ENCODE measurements at regions not wholly inside any gene's neighbourhood (a gene's known extent, or its start where the extent isn't known, plus 50 kb on each side); places are given as distances from the start of the nearest gene placed in this dataset.

DNA sequence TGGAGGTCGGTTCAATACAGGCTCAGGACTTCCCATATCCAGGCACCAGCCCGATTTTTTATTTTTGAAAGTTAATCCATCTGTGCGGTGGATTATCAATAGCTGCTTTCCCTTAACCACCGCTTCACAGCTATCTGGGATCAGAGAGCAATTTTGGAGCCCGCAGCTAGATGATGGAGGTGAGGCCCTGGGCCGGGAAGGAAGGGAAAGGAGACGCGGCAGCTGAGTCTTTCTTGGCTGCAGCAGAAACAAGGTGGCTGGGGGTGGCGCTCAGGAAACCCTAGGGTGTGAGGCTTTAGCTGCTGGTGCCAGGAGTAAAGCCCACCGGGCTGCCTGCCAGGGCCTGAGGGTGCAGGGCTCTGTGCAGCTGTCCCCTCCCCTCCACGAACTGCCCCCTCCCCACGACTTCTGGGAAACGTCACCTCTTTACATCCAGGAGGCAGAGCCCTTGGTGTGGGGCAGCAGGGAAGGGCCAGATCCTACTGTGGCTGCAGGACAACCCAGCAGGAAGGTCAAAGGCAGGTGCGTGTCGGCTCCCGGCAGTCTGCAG lies 307.0 kb downstream of the ZNF536 start:
- H3K4me3 ChIP-seq (ENCODE audit: low read length in 2 of 2) = no peak overlapping the region
- H3K27me3 ChIP-seq (ENCODE audit: control insufficient read depth in 1 of 2, insufficient read depth in 2 of 2, low read length in 2 of 2) = peaks cover 8 to 10% of the 10 kb centered on the region in 2 donors
- H3K4me1 ChIP-seq (ENCODE audit: control insufficient read depth, insufficient read depth, low read length) = peaks cover 6% of the 10 kb centered on the region
- no peak overlapping the region for H3K9ac ChIP-seq (ENCODE audit: low read length in 2 of 2)
- H3K36me3 ChIP-seq (ENCODE audit: control insufficient read depth in 2 of 2, insufficient read depth in 2 of 2, low read length in 2 of 2) = no peaks in the 10 kb centered on the region
- H3K9me3 ChIP-seq (ENCODE audit: control insufficient read depth in 2 of 2, low read length in 2 of 2) = no peaks in the 10 kb centered on the region
- no peak overlapping the region for H3K27ac ChIP-seq (ENCODE audit: low read length)

DNA sequence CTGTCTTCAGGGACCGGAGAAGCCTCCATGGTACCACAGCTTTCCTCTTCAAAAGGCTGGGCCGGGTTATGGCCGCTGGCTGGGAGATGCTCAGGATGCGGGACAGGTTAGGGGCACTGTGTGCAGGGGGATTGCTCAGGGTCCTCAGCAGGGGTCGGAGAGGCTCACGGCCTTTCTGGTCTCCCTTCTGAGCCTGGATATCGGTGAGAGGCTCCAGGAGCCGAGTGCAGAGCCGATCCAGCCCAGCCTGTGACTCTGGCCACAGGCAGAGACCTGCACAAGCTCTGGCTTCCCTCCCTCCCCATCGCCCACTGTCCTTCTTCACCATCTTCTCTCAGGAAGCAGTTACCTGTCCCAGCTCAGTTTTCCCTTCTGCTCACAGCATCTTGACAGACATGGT lies 306.0 kb downstream of the ZNF536 start:
- Histone ChIP-seq H3K4me3 (ENCODE audit: low read length in 2 of 2) (no peak overlapping the region), H3K4me1 (ENCODE audit: control insufficient read depth, insufficient read depth, low read length) (peaks cover 6% of the 10 kb centered on the region), H3K27me3 (ENCODE audit: control insufficient read depth in 1 of 2, insufficient read depth in 2 of 2, low read length in 2 of 2) (peaks cover 10% of the 10 kb centered on the region in 2 donors), H3K27ac (ENCODE audit: low read length) (no peak overlapping the region), H3K36me3 (ENCODE audit: control insufficient read depth in 2 of 2, insufficient read depth in 2 of 2, low read length in 2 of 2) (no peaks in the 10 kb centered on the region), H3K9me3 (ENCODE audit: control insufficient read depth in 2 of 2, low read length in 2 of 2) (no peaks in the 10 kb centered on the region), H3K9ac (ENCODE audit: low read length in 2 of 2) (no peak overlapping the region)

GRCh38 chr19:30677702-30678101 lies 305.5 kb downstream of the ZNF536 start:
- Histone ChIP-seq H3K9me3 (ENCODE audit: control insufficient read depth in 2 of 2, low read length in 2 of 2) (no peaks in the 10 kb centered on the region), H3K36me3 (ENCODE audit: control insufficient read depth in 2 of 2, insufficient read depth in 2 of 2, low read length in 2 of 2) (no peaks in the 10 kb centered on the region), H3K4me3 (ENCODE audit: low read length in 2 of 2) (no peak overlapping the region), H3K27me3 (ENCODE audit: control insufficient read depth in 1 of 2, insufficient read depth in 2 of 2, low read length in 2 of 2) (peaks cover 10 to 12% of the 10 kb centered on the region in 2 donors), H3K27ac (ENCODE audit: low read length) (no peak overlapping the region), H3K9ac (ENCODE audit: low read length in 2 of 2) (no peak overlapping the region), H3K4me1 (ENCODE audit: control insufficient read depth, insufficient read depth, low read length) (peaks cover 2% of the 10 kb centered on the region)

DNA sequence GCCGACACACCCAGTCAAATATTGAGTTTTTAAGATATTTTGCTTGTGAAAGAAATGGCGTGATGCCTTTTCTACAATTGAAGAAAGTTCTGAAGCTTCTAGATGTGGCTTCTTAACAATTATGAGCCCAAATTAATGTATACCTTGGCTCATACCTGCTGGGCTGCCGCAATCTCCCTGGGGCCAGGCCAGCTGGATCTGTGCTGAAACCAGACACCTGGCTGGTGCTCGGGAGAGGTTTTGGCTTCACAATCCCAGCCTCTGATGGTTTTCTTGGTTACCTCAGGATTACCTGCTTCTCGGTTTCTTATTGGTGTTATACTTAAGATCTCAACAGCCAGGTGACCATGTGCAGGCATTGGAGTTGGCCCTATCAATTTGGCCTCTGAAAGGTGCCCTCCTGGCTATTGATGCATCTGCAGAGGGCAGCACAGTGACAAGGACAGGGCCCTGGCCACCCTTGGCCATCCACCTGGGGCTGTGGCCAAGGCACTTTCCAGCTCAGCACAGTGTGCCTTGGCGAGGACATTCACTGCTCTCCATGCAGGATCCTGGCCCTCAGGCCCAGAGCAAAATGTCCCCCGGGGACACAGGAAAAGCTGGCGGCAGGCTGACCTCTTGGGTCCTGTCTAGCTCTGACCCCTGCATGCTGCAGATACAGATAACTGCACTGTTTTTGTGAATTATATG lies 305.0 kb downstream of the ZNF536 start:
- peaks cover 8 to 12% of the 10 kb centered on the region in 2 donors for H3K27me3 ChIP-seq (ENCODE audit: control insufficient read depth in 1 of 2, insufficient read depth in 2 of 2, low read length in 2 of 2)
- no peaks in the 10 kb centered on the region for H3K9me3 ChIP-seq (ENCODE audit: control insufficient read depth in 2 of 2, low read length in 2 of 2)
- no peaks in the 10 kb centered on the region for H3K4me1 ChIP-seq (ENCODE audit: control insufficient read depth, insufficient read depth, low read length)
- H3K4me3 ChIP-seq (ENCODE audit: low read length in 2 of 2) = no peak overlapping the region
- no peak overlapping the region for H3K9ac ChIP-seq (ENCODE audit: low read length in 2 of 2)
- no peak overlapping the region for H3K27ac ChIP-seq (ENCODE audit: low read length)
- no peaks in the 10 kb centered on the region for H3K36me3 ChIP-seq (ENCODE audit: control insufficient read depth in 2 of 2, insufficient read depth in 2 of 2, low read length in 2 of 2)

DNA sequence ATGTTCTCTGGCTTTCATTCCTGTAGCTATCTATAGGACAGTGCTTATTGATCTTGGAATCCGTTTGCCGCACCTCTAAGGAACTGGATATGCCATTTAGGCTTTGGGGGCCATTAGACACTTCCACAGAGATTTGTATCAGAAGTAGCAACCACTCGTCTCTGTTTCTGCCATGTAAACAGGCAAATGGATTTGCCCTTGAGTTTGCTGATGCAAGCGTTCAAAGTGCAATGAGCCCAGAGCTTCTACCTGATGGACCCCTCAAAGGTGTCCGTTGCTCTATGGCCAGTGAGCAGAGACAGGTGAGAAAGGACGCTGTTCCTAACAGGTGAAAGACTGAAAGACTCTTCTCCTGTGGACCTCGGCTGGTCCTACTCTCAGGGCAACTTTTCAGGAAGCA lies 302.9 kb downstream of the ZNF536 start:
- no peaks in the 10 kb centered on the region for H3K9me3 ChIP-seq (ENCODE audit: control insufficient read depth in 2 of 2, low read length in 2 of 2)
- H3K4me1 ChIP-seq (ENCODE audit: control insufficient read depth, insufficient read depth, low read length) = no peaks in the 10 kb centered on the region
- no peak overlapping the region for H3K9ac ChIP-seq (ENCODE audit: low read length in 2 of 2)
- H3K36me3 ChIP-seq (ENCODE audit: control insufficient read depth in 2 of 2, insufficient read depth in 2 of 2, low read length in 2 of 2) = no peaks in the 10 kb centered on the region
- no peak overlapping the region for H3K4me3 ChIP-seq (ENCODE audit: low read length in 2 of 2)
- H3K27ac ChIP-seq (ENCODE audit: low read length) = no peak overlapping the region
- peaks cover 3 to 11% of the 10 kb centered on the region in 2 donors for H3K27me3 ChIP-seq (ENCODE audit: control insufficient read depth in 1 of 2, insufficient read depth in 2 of 2, low read length in 2 of 2)

DNA sequence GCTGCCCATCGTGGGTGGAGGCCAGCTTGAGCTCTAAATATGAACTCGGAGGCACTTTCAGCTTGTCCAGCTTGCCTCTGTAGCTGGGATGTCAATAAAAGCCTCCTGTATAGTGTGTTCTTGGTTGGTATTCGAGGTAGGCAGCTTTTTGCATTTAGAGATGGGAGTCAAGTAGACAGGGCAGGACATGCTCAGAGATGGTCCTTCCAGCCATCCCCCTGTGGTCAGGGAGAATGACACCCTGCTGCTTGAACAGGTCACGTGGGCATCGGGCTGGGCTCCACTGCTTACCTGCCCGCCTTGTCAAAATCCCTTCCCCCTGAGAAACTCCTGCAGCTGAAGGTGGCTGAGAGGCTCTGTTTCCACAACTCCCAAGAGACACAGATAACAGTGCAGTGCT lies 302.5 kb downstream of the ZNF536 start:
- no peak overlapping the region for H3K27ac ChIP-seq (ENCODE audit: low read length)
- H3K27me3 ChIP-seq (ENCODE audit: control insufficient read depth in 1 of 2, insufficient read depth in 2 of 2, low read length in 2 of 2) = peaks cover 3 to 12% of the 10 kb centered on the region in 2 donors
- H3K9me3 ChIP-seq (ENCODE audit: control insufficient read depth in 2 of 2, low read length in 2 of 2) = no peaks in the 10 kb centered on the region
- H3K4me3 ChIP-seq (ENCODE audit: low read length in 2 of 2) = no peak overlapping the region
- no peak overlapping the region for H3K9ac ChIP-seq (ENCODE audit: low read length in 2 of 2)
- H3K36me3 ChIP-seq (ENCODE audit: control insufficient read depth in 2 of 2, insufficient read depth in 2 of 2, low read length in 2 of 2) = no peaks in the 10 kb centered on the region
- H3K4me1 ChIP-seq (ENCODE audit: control insufficient read depth, insufficient read depth, low read length) = no peaks in the 10 kb centered on the region

DNA sequence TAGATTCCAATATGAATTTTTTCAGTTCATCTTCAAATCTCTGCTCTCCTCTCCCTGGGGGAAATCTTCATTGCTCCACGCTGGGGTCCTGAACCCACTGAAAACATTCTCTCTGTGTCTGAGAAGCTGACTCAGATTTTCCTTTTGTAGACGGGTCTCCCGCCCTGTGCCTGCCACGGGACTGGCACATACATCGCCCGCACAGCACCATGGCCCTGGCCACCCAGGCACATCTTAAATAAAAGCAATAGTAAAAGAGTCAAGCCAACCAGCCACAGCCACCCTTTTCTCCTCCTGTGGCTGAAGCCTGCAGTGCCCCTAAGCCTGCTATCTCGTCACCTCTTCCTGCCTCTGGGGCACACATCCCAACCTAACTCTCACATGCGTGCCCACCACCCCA lies 301.2 kb downstream of the ZNF536 start:
- H3K9ac ChIP-seq (ENCODE audit: low read length in 2 of 2) = no peak overlapping the region
- H3K36me3 ChIP-seq (ENCODE audit: control insufficient read depth in 2 of 2, insufficient read depth in 2 of 2, low read length in 2 of 2) = no peaks in the 10 kb centered on the region
- H3K4me3 ChIP-seq (ENCODE audit: low read length in 2 of 2) = no peak overlapping the region
- no peak overlapping the region for H3K27ac ChIP-seq (ENCODE audit: low read length)
- H3K9me3 ChIP-seq (ENCODE audit: control insufficient read depth in 2 of 2, low read length in 2 of 2) = no peaks in the 10 kb centered on the region
- H3K4me1 ChIP-seq (ENCODE audit: control insufficient read depth, insufficient read depth, low read length) = peaks cover 5% of the 10 kb centered on the region
- H3K27me3 ChIP-seq (ENCODE audit: control insufficient read depth in 1 of 2, insufficient read depth in 2 of 2, low read length in 2 of 2) = peaks cover 8 to 20% of the 10 kb centered on the region in 2 donors

DNA sequence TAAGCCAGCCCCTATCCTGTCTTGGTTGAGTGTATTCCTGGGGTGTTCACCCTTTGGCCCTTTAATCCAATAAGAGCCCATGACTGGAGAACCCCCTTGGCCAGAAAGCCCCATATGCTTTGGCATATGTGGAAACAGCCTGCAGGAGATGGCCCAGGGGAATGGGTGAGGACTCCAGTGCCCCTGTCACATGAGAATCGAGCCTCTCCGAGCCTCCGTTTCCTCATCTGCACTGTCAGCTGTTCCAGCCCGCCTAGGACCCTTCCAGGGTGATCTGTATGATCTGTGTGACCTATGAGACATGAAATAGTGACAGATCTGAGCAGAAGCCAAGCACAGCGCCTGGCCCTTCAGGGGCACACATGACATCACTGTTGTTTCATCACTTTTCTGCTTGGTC lies 300.7 kb downstream of the ZNF536 start:
- no peaks in the 10 kb centered on the region for H3K36me3 ChIP-seq (ENCODE audit: control insufficient read depth in 2 of 2, insufficient read depth in 2 of 2, low read length in 2 of 2)

GRCh38 chr19:30671622-30672051 lies 299.5 kb downstream of the ZNF536 start:
- H3K36me3 ChIP-seq (ENCODE audit: control insufficient read depth in 2 of 2, insufficient read depth in 2 of 2, low read length in 2 of 2) = no peaks in the 10 kb centered on the region
- H3K27ac ChIP-seq (ENCODE audit: low read length) = no peak overlapping the region
- H3K27me3 ChIP-seq (ENCODE audit: control insufficient read depth in 1 of 2, insufficient read depth in 2 of 2, low read length in 2 of 2) = peaks cover 8 to 20% of the 10 kb centered on the region in 2 donors
- no peaks in the 10 kb centered on the region for H3K9me3 ChIP-seq (ENCODE audit: control insufficient read depth in 2 of 2, low read length in 2 of 2)
- no peak overlapping the region for H3K4me3 ChIP-seq (ENCODE audit: low read length in 2 of 2)
- peaks cover 5% of the 10 kb centered on the region for H3K4me1 ChIP-seq (ENCODE audit: control insufficient read depth, insufficient read depth, low read length)
- no peak overlapping the region for H3K9ac ChIP-seq (ENCODE audit: low read length in 2 of 2)

More for the DNA sequence above, 300.7 kb downstream of the ZNF536 start:
- peaks cover 8 to 20% of the 10 kb centered on the region in 2 donors for H3K27me3 ChIP-seq (ENCODE audit: control insufficient read depth in 1 of 2, insufficient read depth in 2 of 2, low read length in 2 of 2)
- H3K4me3 ChIP-seq (ENCODE audit: low read length in 2 of 2) = no peak overlapping the region
- H3K9ac ChIP-seq (ENCODE audit: low read length in 2 of 2) = no peak overlapping the region
- no peaks in the 10 kb centered on the region for H3K9me3 ChIP-seq (ENCODE audit: control insufficient read depth in 2 of 2, low read length in 2 of 2)
- peaks cover 5% of the 10 kb centered on the region for H3K4me1 ChIP-seq (ENCODE audit: control insufficient read depth, insufficient read depth, low read length)
- no peak overlapping the region for H3K27ac ChIP-seq (ENCODE audit: low read length)

DNA sequence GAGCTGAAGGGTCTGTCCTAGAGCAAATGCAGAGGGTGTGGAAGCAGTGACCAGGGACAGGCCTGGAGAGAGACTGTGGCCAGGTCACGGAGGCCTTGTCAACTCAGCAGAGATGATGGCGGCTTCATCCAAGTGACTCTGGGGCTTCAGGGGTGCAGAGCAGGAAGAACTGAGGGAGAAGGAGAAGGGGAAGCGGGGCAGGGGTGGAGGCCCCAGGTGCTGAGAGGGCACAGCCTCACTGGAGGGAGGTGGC lies 299.1 kb downstream of the ZNF536 start:
- no peaks in the 10 kb centered on the region for H3K36me3 ChIP-seq (ENCODE audit: control insufficient read depth in 2 of 2, insufficient read depth in 2 of 2, low read length in 2 of 2)
- peaks cover 10 to 21% of the 10 kb centered on the region in 2 donors for H3K27me3 ChIP-seq (ENCODE audit: control insufficient read depth in 1 of 2, insufficient read depth in 2 of 2, low read length in 2 of 2)
- H3K4me1 ChIP-seq (ENCODE audit: control insufficient read depth, insufficient read depth, low read length) = peaks cover 5% of the 10 kb centered on the region
- no peak overlapping the region for H3K27ac ChIP-seq (ENCODE audit: low read length)
- no peak overlapping the region for H3K4me3 ChIP-seq (ENCODE audit: low read length in 2 of 2)
- H3K9ac ChIP-seq (ENCODE audit: low read length in 2 of 2) = no peak overlapping the region
- H3K9me3 ChIP-seq (ENCODE audit: control insufficient read depth in 2 of 2, low read length in 2 of 2) = no peaks in the 10 kb centered on the region

- Histone ChIP-seq H3K36me3 (ENCODE audit: control insufficient read depth in 2 of 2, insufficient read depth in 2 of 2, low read length in 2 of 2) (no peaks in the 10 kb centered on the region), H3K27ac (ENCODE audit: low read length) (no peak overlapping the region), H3K9ac (ENCODE audit: low read length in 2 of 2) (no peak overlapping the region), H3K9me3 (ENCODE audit: control insufficient read depth in 2 of 2, low read length in 2 of 2) (no peaks in the 10 kb centered on the region), H3K4me3 (ENCODE audit: low read length in 2 of 2) (no peak overlapping the region), H3K4me1 (ENCODE audit: control insufficient read depth, insufficient read depth, low read length) (peaks cover 5% of the 10 kb centered on the region), H3K27me3 (ENCODE audit: control insufficient read depth in 1 of 2, insufficient read depth in 2 of 2, low read length in 2 of 2) (peaks cover 15 to 26% of the 10 kb centered on the region in 2 donors)
These were observed 298.6 kb downstream of the ZNF536 start for GRCh38 chr19:30670562-30671366.

Measured in stomach smooth muscle (tissue), 2 donors.